WI38 (cell line): ENCODE measurements at regions not wholly inside any gene's neighbourhood (a gene's known extent, or its start where the extent isn't known, plus 50 kb on each side); places are given as distances from the start of the nearest gene placed in this dataset.
"Not testable (repeated sequence)": the region's sequence is repeated elsewhere in the genome, so short reads cannot be mapped to it uniquely, and the experiment has no call there.

Experiments
- H3K4me3 ChIP-seq: 2 replicates; pipeline ENCODE4 v1.5.1; 2011; ENCODE audit warnings: low read depth, mild to moderate bottlenecking, control low read depth, low read length
- CTCF ChIP-seq: IDR thresholded peaks from 2 replicates; pipeline ENCODE4 v1.5.1; 2012; ENCODE audit warnings: low read depth, mild to moderate bottlenecking, control low read depth, low read length

GRCh38 chr12:19669793-19670192, 230.5 kb downstream of the AEBP2 start:
- TF ChIP-seq CTCF, result no peak
- no peak overlapping the region for H3K4me3 ChIP-seq

GRCh38 chr12:19671695-19672094, 232.4 kb downstream of the AEBP2 start:
- H3K4me3 ChIP-seq, result no peak overlapping the region
- TF ChIP-seq CTCF, result no peak

GRCh38 chr12:19674437-19674836, 235.1 kb downstream of the AEBP2 start:
- no peak for TF ChIP-seq CTCF

GRCh38 chr12:19675361-19675760, 236.1 kb downstream of the AEBP2 start:
- TF ChIP-seq CTCF, result no peak
- H3K4me3 ChIP-seq, result no peak overlapping the region

More at GRCh38 chr12:19674437-19674836, 235.1 kb downstream of the AEBP2 start:
- no peak overlapping the region for H3K4me3 ChIP-seq

- H3K4me3 ChIP-seq, result not testable (repeated sequence)
These were observed 239.2 kb downstream of the AEBP2 start for GRCh38 chr12:19678501-19678900.

GRCh38 chr12:19681007-19681406, 241.7 kb downstream of the AEBP2 start:
- H3K4me3 ChIP-seq, result no peak overlapping the region
- no peak for TF ChIP-seq CTCF

GRCh38 chr12:19683178-19683927, 244.1 kb downstream of the AEBP2 start:
- H3K4me3 ChIP-seq, result peak overlapping the region; percentile 32

More at GRCh38 chr12:19683178-19683927, 244.1 kb downstream of the AEBP2 start:
- TF ChIP-seq CTCF, result no peak
